ENCODE measurements at regions not wholly inside any gene's neighbourhood (a gene's known extent, or its start where the extent isn't known, plus 50 kb on each side); places are given as distances from the start of the nearest gene placed in this dataset.

DNA sequence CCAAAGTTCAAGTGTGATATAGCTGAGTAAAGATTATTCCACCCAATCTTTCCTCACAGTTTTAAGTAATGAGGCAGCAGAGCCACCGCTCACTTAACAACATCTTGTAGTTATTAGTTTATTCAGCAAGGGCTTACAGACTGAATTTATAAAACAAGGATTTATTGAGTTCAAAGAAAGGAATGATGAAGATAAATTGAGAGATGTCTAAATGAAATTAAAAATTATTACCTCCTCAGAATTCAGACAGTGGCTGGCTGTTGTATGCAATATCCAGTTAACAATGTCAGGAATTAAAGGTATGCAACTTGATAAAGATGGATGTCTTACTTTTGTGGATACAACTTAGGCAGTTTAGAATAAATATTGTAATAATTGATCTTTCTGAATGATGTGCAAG, 927.3 kb upstream of the CDH2 start:
- intact Hi-C loops (cut with micrococcal nuclease): no loop called here
- no peaks in the 10 kb centered on the region for H3K27me3 ChIP-seq (replicated peaks in 1 of 4; ENCODE audit: control extremely low read depth in 1 of 4, control insufficient read depth in 3 of 4, insufficient read depth in 4 of 4, low read length in 3 of 4)
- H3K27me3 Mint-ChIP-seq: no peaks in the 10 kb centered on the region
- WGBS (ENCODE audit: insufficient coverage): no CpG with 5 or more reads among the region's 1 CpG
- DNase-seq (no peak), ATAC-seq (ENCODE audit: low read depth) (no peak)
- ChIA-PET POLR2A (no interaction called here), CTCF (no interaction called here)
- H3K27ac Mint-ChIP-seq: no peak overlapping the region
- TF ChIP-seq EZH2 (IDR thresholded peaks at IDR 0.05; ENCODE audit: borderline replicate concordance, insufficient read depth, low read depth, low read length, poor library complexity, severe bottlenecking): no peak
- TF ChIP-seq, protein P1, sequence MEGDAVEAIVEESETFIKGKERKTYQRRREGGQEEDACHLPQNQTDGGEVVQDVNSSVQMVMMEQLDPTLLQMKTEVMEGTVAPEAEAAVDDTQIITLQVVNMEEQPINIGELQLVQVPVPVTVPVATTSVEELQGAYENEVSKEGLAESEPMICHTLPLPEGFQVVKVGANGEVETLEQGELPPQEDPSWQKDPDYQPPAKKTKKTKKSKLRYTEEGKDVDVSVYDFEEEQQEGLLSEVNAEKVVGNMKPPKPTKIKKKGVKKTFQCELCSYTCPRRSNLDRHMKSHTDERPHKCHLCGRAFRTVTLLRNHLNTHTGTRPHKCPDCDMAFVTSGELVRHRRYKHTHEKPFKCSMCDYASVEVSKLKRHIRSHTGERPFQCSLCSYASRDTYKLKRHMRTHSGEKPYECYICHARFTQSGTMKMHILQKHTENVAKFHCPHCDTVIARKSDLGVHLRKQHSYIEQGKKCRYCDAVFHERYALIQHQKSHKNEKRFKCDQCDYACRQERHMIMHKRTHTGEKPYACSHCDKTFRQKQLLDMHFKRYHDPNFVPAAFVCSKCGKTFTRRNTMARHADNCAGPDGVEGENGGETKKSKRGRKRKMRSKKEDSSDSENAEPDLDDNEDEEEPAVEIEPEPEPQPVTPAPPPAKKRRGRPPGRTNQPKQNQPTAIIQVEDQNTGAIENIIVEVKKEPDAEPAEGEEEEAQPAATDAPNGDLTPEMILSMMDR (IDR thresholded peaks at IDR 0.05): no peak
- peaks cover 9% of the 10 kb centered on the region for H3K9me3 Mint-ChIP-seq (ENCODE audit: insufficient read depth)
- no peak overlapping the region for H3K9ac ChIP-seq (ENCODE audit: low read length)
- no peak overlapping the region for H3K4me3 Mint-ChIP-seq
- H3K4me1 Mint-ChIP-seq: no peaks in the 10 kb centered on the region
- H4K20me1 ChIP-seq (ENCODE audit: control insufficient read depth, insufficient read depth, low read length, poor library complexity, severe bottlenecking): no peaks in the 10 kb centered on the region
- no peaks in the 10 kb centered on the region for H3K9me3 ChIP-seq (ENCODE audit: control extremely low read depth in 1 of 3, control insufficient read depth in 2 of 3, insufficient read depth in 1 of 3, low read length in 2 of 3)
- no peaks in the 10 kb centered on the region for H3K79me2 ChIP-seq (ENCODE audit: control insufficient read depth, insufficient read depth, low read length)
- H3K4me2 ChIP-seq (replicated peaks; ENCODE audit: low read depth, low read length, poor library complexity, severe bottlenecking): no peak overlapping the region
- no peak overlapping the region for H2AFZ ChIP-seq (ENCODE audit: insufficient read depth, low read depth, low read length, poor library complexity, severe bottlenecking)
- H3K36me3 ChIP-seq (replicated peaks in 1 of 2; ENCODE audit: control extremely low read depth in 1 of 2, control insufficient read depth in 1 of 2, extremely low read depth in 1 of 2, insufficient read depth in 2 of 2, low read length in 1 of 2): no peaks in the 10 kb centered on the region
- no peak overlapping the region for H3K27ac ChIP-seq (ENCODE audit: low read length in 2 of 2)
- no peak overlapping the region for H3K4me3 ChIP-seq (ENCODE audit: control extremely low read depth in 1 of 5, extremely low read depth in 1 of 5, insufficient read depth in 1 of 5, low read depth in 2 of 5, low read length in 4 of 5)
- no peaks in the 10 kb centered on the region for H3K4me1 ChIP-seq (ENCODE audit: control insufficient read depth in 2 of 2, insufficient read depth in 2 of 2, low read length in 2 of 2)

DNA sequence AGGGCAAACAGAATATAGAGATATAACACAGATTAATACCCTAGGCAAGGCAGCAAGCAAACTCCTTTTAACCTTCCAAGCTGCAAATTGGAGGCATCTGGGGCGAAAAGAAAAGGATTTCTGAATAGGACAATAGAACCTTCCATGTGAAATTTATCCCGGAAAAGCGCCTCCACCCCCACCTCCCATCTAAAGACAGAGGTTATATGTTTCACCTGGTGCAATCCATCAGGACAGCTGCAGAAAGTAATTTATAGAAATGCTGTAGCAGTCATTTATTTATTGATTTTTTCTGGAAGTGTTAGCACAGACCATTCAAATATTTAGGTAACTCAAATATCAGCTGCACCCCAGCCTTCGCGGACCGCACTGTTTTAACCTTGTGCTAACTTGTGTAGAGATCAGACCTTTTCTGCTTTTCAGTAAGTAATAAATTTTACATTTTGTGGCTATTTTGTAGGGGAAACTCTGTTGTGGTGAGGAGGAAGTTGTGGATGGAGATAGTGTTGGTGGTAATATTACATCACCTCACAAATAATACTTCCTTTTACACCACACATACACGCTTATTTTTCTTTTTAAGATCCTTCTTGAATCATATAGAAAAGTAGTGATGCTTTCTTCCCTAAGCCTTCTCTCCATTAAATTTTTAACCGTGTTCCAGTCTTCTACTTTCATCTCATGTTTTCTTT, 919.3 kb upstream of the CDH2 start:
- H3K9me3 ChIP-seq (ENCODE audit: control extremely low read depth in 1 of 3, control insufficient read depth in 2 of 3, insufficient read depth in 1 of 3, low read length in 2 of 3): no peaks in the 10 kb centered on the region
- H3K27ac ChIP-seq (ENCODE audit: low read length in 2 of 2): no peak overlapping the region
- H3K4me1 ChIP-seq (ENCODE audit: control insufficient read depth in 2 of 2, insufficient read depth in 2 of 2, low read length in 2 of 2): no peaks in the 10 kb centered on the region
- WGBS (ENCODE audit: insufficient coverage): no CpG with 5 or more reads among the region's 8 CpGs
- H4K20me1 ChIP-seq (ENCODE audit: control insufficient read depth, insufficient read depth, low read length, poor library complexity, severe bottlenecking): no peaks in the 10 kb centered on the region
- H3K79me2 ChIP-seq (ENCODE audit: control insufficient read depth, insufficient read depth, low read length): no peaks in the 10 kb centered on the region
- TF ChIP-seq, protein P1 (IDR thresholded peaks at IDR 0.05): no peak
- TF ChIP-seq EZH2 (IDR thresholded peaks at IDR 0.05; ENCODE audit: borderline replicate concordance, insufficient read depth, low read depth, low read length, poor library complexity, severe bottlenecking): no peak
- no peak overlapping the region for H2AFZ ChIP-seq (ENCODE audit: insufficient read depth, low read depth, low read length, poor library complexity, severe bottlenecking)
- H3K36me3 ChIP-seq (replicated peaks in 1 of 2; ENCODE audit: control extremely low read depth in 1 of 2, control insufficient read depth in 1 of 2, extremely low read depth in 1 of 2, insufficient read depth in 2 of 2, low read length in 1 of 2): no peaks in the 10 kb centered on the region
- H3K9me3 Mint-ChIP-seq (ENCODE audit: insufficient read depth): no peaks in the 10 kb centered on the region
- no peak overlapping the region for H3K27ac Mint-ChIP-seq
- ATAC-seq (ENCODE audit: low read depth) (no peak), DNase-seq (no peak)
- no peaks in the 10 kb centered on the region for H3K27me3 Mint-ChIP-seq
- H3K4me1 Mint-ChIP-seq: no peaks in the 10 kb centered on the region
- POLR2A ChIA-PET: no interaction called here
- CTCF ChIA-PET: no interaction called here
- H3K4me3 Mint-ChIP-seq: no peak overlapping the region
- H3K27me3 ChIP-seq (replicated peaks in 1 of 4; ENCODE audit: control extremely low read depth in 1 of 4, control insufficient read depth in 3 of 4, insufficient read depth in 4 of 4, low read length in 3 of 4): no peaks in the 10 kb centered on the region
- H3K9ac ChIP-seq (ENCODE audit: low read length): no peak overlapping the region
- no peak overlapping the region for H3K4me2 ChIP-seq (replicated peaks; ENCODE audit: low read depth, low read length, poor library complexity, severe bottlenecking)
- intact Hi-C loops (cut with micrococcal nuclease): no loop called here
- no peak overlapping the region for H3K4me3 ChIP-seq (ENCODE audit: control extremely low read depth in 1 of 5, extremely low read depth in 1 of 5, insufficient read depth in 1 of 5, low read depth in 2 of 5, low read length in 4 of 5)

Measured in B cell (primary cell).